ENCODE measurements at regions not wholly inside any gene's neighbourhood (a gene's known extent, or its start where the extent isn't known, plus 50 kb on each side); places are given as distances from the start of the nearest gene placed in this dataset.

DNA sequence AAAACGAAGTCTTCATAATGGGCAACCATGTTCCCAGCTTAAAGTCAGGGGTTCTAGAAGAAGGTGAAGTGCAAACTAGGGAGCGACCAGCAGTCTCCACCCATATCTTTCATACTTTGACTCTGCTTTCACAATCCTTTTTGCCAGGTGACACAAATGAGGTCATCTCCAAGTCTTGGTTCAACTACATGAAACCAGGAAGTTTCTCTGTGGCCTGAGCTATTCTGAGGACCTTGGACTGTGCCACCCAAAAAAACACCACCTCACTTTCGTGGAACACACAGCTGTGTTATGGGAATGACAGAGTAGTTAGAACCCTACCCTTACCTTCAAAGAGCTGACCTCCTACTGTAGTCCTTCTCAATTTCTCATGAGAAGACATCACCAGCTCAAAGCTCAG lies 309.2 kb downstream of the AGTPBP1 start:
- in situ Hi-C loops (cut with HindIII; ENCODE audit: low pct_unique_long_range_greater_than_20kb, low sequenced_read_pairs): no loop called here

DNA sequence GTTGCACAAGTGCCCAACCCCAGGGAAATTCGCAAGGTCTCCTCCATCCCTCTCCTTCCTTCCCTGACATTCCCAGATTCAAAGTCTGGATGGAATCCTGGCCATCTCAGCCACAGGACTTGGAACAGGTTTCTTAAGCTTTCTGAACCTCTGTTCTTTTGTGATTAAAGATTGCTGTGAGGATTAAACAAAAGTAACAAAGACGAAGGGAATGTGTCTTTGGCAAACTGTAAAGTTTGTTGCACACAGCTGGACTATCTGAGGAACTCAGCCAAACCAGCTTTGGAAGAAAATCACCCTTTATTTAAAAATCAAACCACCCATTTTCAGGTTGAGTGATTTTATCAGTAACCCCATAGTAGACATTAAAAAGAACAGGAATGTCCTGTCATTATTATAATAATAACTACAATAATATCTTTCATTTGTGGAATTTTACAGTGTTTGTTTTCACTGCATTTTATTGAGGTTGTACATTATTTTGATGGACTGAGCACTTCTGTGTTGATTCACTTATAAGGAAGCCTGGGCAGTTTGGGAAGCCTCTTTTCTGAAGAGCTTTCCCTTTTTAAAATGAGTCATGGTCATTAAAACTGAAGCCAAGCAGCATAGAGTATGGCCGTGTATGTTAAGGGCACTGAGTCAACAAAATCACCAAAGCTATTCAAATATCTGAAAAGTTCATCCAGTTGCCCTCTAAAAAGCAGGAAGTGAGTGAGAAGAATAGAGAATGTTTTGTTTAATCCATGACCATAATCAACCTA lies 310.2 kb downstream of the AGTPBP1 start:
- DNase-seq (ENCODE audit: low read depth, low spot score): no peak
- in situ Hi-C loops (cut with HindIII; ENCODE audit: low pct_unique_long_range_greater_than_20kb, low sequenced_read_pairs): no loop called here

More for the DNA sequence above, 309.2 kb downstream of the AGTPBP1 start:
- no peak for DNase-seq (ENCODE audit: low read depth, low spot score)

DNA sequence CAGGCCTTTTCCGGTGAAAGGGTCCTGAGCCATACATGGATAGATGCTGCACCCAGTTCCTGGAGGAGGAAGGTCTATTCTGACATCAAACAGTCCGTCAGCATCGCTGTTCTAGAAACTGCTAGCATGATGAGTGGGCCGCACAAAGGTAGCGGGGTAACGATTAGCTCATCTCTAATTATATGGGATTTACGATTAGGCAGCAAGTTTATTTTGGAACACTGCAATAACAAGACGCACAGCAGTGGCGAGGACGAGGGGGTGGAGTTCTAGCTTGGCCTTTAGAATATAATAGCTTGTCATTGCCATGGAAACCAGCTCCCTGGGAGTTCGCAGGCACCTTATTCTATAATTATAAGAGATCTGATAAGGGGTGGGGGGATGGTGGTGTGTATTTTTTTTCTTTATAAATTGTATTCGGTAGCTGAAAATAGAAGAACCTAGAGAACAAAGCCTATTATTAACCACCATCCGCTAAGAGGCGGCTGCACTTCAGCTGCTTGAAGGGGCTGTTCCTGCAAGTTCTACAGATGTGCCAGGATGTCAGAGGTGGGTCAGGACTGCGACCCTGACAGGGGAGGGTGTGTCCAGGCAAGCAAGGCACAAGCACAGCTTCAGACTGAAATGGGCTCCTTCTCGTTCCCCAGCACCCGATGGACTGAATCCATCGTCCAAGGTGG lies 311.0 kb downstream of the AGTPBP1 start:
- no peak for DNase-seq (ENCODE audit: low read depth, low spot score)
- in situ Hi-C loops (cut with HindIII; ENCODE audit: low pct_unique_long_range_greater_than_20kb, low sequenced_read_pairs): no loop called here

DNA sequence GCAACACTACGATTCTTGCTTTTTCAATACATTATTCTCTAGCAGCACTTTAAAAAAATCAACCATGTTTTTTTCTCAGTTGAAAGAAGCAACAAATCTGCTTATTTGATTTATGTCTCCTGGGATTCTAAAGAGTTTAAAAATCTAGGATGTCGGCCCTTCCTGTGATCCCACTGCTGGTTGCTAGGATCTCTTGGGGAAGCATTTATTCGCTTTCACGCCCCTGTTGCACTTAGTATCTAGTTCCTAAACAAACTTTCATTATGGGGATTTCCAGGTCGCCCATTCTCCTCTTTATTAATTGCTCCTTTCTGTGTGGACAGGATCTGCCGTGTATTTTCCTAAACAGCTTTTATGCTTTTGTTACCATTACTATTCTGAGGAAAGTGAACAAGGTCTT lies 313.5 kb downstream of the AGTPBP1 start:
- no peak for DNase-seq (ENCODE audit: low read depth, low spot score)
- in situ Hi-C loops (cut with HindIII; ENCODE audit: low pct_unique_long_range_greater_than_20kb, low sequenced_read_pairs): no loop called here

DNA sequence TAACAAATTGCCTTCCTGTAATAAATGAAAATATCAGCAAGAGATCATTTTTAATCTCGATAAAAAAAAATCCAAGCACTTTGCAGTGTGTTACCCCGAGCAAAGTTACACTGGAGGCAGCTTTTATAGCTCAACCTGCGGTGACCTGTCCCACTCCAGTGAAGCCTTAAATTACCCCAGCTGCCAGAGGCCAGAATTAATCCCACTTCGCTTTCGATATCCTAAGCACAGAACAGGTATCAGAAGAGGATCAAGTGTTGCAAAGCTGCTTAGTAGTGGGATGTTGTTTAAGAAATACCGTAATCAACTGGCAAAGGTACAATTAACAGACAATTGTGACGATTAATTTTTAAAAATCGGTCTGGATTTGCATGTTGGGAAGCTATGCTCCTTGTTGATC lies 314.0 kb downstream of the AGTPBP1 start:
- in situ Hi-C loops (cut with HindIII; ENCODE audit: low pct_unique_long_range_greater_than_20kb, low sequenced_read_pairs): no loop called here
- DNase-seq (ENCODE audit: low read depth, low spot score): no peak

DNA sequence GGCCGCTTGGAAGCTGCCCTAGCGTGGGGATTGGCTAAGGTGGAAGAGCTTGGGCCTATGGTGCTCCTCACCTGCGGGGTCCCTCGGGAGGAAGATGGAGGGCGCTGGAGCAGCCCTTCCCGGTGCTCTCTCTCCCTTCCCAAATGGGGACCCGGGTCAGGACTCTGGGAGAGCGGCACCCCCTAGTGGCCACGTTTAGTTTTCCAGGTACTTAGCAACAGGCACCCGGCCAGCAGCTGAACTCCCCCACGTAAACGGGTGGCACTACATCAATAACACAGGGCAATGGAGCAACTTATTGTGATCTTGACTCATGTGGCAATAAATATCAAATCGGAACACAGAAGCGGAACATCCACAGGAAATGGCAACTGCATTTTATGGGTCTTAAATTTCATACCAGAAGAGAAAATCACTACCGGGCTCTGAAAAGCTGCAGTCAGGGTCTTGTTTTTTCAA lies 316.6 kb downstream of the AGTPBP1 start:
- DNase-seq (ENCODE audit: low read depth, low spot score): peak; percentile 75
- in situ Hi-C loops (cut with HindIII; ENCODE audit: low pct_unique_long_range_greater_than_20kb, low sequenced_read_pairs): no loop called here

DNA sequence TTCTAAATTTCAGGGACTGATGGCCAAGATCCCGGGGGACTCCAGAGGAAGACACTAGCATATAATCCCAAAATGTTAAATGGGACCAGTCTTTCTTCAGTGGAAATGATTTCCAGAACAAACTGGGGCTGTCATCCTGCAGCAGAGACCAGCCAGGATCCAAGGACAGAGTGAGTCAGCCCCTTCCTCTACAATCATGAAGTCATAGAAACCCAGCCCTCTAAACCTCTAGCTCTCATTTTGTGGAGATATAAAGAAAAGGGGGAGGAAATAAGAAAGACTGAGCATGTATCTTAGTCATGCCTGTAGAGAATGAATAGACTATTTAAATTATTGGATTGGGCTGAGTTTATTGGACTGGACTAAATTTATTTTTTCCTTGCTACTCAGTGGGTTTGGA lies 318.3 kb downstream of the AGTPBP1 start:
- no peak for DNase-seq (ENCODE audit: low read depth, low spot score)
- in situ Hi-C loops (cut with HindIII; ENCODE audit: low pct_unique_long_range_greater_than_20kb, low sequenced_read_pairs): no loop called here

DNA sequence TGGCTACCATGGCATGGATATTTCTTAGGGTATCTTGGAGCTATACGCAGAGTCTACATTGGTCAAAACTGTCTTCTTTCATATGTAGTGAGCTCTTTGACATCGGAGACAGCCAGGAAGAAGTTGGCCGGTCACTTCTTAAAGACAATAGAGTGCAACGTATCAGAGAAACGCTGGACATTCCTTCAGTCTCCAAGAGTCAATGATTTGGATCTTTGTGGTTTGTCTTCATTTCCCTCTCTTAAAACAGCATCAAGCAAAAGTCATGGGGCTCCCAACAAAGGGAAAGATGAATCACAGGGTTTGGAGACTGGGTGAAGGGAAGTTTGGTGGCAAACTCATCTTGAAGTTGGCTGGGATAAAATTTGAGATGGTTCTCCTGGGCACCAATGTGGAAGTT lies 320.1 kb downstream of the AGTPBP1 start:
- DNase-seq (ENCODE audit: low read depth, low spot score): no peak
- in situ Hi-C loops (cut with HindIII; ENCODE audit: low pct_unique_long_range_greater_than_20kb, low sequenced_read_pairs): no loop called here

DNA sequence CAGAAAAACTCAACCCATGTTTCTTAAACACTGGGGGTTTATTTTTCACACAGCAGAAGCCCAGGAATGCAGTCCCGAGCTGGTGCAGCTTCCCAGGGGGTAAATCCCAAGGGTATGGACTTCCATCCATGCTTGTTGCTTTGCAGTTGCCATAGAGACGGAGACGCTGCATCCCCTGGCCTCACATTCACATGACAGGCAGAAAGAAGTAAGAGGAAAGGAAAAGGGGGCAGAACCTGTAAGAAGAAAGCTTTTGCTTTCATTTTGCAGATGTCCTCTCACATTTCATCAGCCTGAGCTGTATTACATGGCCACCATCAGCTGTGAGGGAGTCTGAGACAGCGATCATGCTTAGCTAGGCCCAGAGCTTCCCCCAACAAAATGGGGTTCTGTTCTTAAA lies 321.0 kb downstream of the AGTPBP1 start:
- in situ Hi-C loops (cut with HindIII; ENCODE audit: low pct_unique_long_range_greater_than_20kb, low sequenced_read_pairs): no loop called here

DNA sequence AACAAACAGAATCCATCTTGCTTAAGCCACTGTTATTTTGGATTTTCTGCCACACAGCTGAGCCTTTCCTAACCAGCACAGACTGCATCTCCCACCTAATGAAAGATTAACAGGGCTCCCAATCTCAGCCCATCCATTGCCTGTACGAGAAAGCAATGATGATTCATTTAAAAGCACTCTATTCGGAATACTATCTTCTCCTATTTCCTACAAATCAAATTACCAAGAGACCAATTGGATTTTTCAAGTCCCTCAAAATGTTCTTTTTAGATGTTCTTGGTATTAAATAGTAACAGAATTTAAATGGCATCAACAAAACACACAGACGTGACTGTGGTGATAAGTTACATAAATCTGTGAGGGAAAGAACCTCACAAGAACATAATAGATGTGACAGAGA lies 324.1 kb downstream of the AGTPBP1 start:
- no peak for DNase-seq (ENCODE audit: low read depth, low spot score)
- in situ Hi-C loops (cut with HindIII; ENCODE audit: low pct_unique_long_range_greater_than_20kb, low sequenced_read_pairs): no loop called here

More for the DNA sequence above, 321.0 kb downstream of the AGTPBP1 start:
- DNase-seq (ENCODE audit: low read depth, low spot score): peak; percentile 24

DNA sequence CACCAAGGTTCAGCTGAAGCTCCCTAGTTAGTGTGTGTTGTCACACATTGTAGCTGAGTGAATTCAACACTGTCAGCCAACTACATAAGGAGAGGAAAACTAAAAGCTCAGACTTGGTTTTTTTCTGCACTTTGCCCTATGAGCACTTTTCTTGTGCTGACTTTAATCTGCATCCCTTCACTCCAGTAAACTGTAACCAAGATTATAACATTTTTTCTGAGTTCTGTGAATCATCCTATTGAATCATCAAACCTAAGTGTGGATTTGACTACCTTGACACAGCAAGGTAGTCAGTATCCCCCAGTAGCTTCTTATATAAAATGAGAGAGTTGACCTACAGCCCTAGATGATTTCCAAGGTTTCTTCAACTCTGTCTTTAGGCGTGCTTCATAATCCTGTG lies 325.0 kb downstream of the AGTPBP1 start:
- DNase-seq (ENCODE audit: low read depth, low spot score): no peak
- in situ Hi-C loops (cut with HindIII; ENCODE audit: low pct_unique_long_range_greater_than_20kb, low sequenced_read_pairs): no loop called here

DNA sequence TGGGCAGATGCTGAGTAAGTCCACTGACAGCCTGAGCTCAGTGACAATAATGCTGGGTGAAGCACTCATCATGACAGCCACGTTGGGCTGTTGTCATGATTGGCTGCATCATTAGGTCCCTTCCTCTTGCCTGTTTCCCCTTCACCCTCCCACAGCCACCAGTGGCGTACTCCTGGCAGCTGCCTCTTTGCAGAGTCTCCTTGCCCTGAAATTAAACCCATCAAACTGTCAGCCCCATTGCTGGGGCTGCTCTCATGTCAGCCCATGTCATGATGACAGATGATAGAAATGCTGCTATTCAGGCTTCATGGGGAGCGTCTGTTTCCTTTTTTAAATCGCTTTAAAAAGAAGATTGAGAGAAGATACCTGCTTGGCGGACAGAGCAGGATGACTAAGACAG lies 327.4 kb downstream of the AGTPBP1 start:
- in situ Hi-C loops (cut with HindIII; ENCODE audit: low pct_unique_long_range_greater_than_20kb, low sequenced_read_pairs): no loop called here

DNA sequence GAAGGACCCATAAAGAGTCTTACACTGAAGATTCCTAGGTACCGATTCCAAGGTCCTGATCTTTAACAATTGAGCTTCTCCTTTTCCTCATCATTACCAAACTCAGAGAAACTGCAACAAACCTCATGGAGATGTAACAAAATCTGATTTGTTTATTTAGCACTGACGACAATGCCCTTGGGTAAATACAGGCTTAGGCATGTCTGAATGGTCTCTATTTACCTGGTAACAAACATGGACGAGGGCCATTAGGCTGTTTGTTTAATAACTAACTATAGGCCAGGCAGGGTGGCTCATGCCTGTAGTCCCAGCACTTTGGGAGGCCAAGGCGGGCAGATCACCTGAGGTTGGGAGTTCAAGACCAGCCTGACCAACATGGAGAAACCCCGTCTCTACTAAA lies 333.3 kb downstream of the AGTPBP1 start:
- no peak for DNase-seq (ENCODE audit: low read depth, low spot score)
- in situ Hi-C loops (cut with HindIII; ENCODE audit: low pct_unique_long_range_greater_than_20kb, low sequenced_read_pairs): no loop called here

More for the DNA sequence above, 327.4 kb downstream of the AGTPBP1 start:
- no peak for DNase-seq (ENCODE audit: low read depth, low spot score)

DNA sequence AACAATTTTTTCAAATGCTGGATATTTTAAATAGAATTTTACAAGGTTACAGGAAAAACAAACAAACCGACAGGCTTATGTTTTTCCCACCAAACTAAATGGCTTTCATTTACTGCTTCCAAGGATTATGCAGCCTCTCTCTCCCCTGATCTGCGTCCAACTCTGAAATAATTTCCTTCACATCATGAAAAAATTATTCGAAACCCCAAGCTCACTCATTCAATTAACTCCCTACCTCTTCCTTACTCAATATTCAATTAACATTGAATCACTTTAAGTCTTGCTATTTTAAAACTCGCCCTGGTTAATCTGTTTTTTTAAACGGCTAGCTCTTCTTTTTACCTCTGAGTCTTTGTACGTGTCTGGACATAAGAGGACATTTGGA lies 336.2 kb downstream of the AGTPBP1 start:
- in situ Hi-C loops (cut with HindIII; ENCODE audit: low pct_unique_long_range_greater_than_20kb, low sequenced_read_pairs): no loop called here
- no peak for DNase-seq (ENCODE audit: low read depth, low spot score)

DNA sequence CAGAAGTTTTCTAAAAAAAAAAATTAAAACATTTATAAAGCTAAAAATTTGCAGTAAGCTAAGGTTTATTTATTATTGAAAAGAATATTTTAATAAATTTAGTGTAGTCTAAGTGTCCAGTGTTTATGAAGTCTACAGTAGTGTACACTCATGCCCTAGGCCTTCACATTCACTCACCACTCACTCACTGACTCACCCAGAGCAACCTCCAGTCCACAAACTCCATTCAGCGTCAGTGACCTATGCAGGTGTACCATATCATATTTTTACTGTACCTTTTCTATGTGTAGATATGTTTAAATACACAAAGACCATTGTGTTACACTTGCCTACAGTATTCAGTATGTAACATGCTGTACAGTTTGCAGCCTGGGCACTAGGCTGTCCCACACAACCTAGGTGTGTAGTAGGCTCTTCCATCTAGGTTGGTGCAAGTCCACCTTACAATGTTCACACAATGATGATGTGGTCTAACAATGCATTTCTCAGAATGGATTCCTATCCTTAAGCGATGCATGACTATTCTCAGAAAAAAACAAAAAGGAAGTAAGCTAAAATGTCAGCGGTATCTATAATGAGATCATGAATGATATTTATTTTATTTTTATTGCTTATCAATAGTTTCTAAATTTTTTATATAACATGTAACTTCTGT lies 336.7 kb downstream of the AGTPBP1 start:
- in situ Hi-C loops (cut with HindIII; ENCODE audit: low pct_unique_long_range_greater_than_20kb, low sequenced_read_pairs): no loop called here
- no peak for DNase-seq (ENCODE audit: low read depth, low spot score)

DNA sequence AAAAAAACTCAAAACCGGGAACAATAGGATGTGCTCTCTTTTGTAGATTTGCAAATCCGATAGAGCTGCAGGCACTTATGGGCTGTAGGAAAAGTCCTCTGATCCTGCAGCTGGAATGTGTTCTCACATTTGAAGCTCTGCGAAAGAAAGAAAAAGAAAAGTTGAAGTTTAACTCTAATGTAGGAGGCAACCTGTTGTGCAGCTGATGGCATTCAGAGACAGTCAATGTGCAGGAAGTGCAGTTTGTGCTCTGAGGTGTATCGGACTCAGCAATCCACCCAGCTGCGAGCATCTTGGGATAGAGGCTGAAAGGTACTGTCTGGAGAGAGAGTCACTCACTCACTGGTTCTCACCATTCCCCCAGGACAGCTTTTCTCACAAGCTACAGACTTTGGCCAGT lies 339.2 kb downstream of the AGTPBP1 start:
- DNase-seq (ENCODE audit: low read depth, low spot score): no peak
- in situ Hi-C loops (cut with HindIII; ENCODE audit: low pct_unique_long_range_greater_than_20kb, low sequenced_read_pairs): no loop called here

DNA sequence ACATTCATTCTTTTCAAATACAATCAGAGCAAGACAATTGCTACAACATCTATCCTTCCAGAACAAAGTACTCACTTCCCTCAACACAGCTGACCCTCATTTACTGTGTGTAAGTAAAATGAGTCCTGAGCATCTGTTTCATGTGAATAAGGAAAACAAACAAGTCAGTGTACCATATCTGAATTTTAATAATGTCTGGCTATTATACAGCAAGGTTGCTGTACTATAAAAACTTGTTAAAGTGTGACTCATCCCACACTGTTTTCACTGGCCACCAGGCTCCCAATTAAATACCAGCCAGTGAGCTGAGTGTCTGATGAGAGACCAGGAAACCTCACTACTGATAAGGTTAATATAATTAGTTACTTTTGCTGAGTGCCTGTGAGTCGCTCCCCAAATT lies 339.8 kb downstream of the AGTPBP1 start:
- in situ Hi-C loops (cut with HindIII; ENCODE audit: low pct_unique_long_range_greater_than_20kb, low sequenced_read_pairs): no loop called here
- no peak for DNase-seq (ENCODE audit: low read depth, low spot score)

DNA sequence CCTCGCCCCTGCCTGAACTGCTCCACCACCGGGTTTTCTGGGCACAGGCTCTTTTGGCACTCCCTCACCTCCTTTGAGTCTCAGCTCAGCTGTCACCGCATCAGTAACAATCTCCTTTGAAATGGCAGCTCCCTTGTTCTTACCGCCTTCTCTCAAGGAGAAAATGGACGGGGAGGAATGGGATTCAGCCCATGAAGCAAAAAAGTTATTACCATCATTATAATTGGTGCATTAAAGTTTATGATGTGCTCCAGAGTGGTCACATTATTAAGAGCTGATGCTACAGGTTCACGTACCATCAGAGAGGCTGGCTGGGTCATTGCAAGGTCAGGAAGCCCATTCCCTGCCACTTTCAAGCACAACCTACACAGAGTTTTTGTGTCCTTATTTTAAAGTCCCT lies 344.7 kb downstream of the AGTPBP1 start:
- in situ Hi-C loops (cut with HindIII; ENCODE audit: low pct_unique_long_range_greater_than_20kb, low sequenced_read_pairs): no loop called here
- no peak for DNase-seq (ENCODE audit: low read depth, low spot score)

DNA sequence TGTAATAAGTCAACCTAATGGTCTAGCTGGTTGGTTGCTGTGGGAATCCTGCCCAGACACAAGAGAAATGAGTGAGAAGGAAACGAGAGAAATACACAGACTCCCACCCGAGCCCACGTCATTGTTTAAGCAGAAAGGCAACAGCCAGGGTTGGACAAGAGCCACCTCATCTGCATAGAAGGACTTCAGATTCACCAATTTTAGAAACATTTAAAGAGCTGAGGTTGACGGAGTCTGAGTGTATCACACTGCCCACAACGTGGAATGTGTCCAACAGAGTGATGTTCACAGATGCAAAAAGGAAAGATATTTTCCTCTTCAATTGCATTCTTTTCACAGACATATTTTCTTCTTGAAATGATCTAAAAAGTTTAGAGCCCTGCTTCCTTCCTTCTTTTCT lies 349.5 kb downstream of the AGTPBP1 start:
- in situ Hi-C loops (cut with HindIII; ENCODE audit: low pct_unique_long_range_greater_than_20kb, low sequenced_read_pairs): no loop called here

More for the DNA sequence above, 349.5 kb downstream of the AGTPBP1 start:
- no peak for DNase-seq (ENCODE audit: low read depth, low spot score)

Data from SK-MEL-5 (cell line).